Lower leg skin (tissue), 4 donors: ENCODE measurements at regions not wholly inside any gene's neighbourhood (a gene's known extent, or its start where the extent isn't known, plus 50 kb on each side); places are given as distances from the start of the nearest gene placed in this dataset.
A peak's percentile ranks its signal among the peaks of the same experiment; 100 is the strongest.

Experiments used
- DNase-seq, 2 donors: peaks; one replicate each; pipeline ENCODE4 v3.0.0-alpha.2; 2019; ENCODE audit warnings: low spot score in 2 of 2
- H3K4me3 ChIP-seq: fragments of 200-600 bp; sonication (generic); 2 replicates; pipeline ENCODE4 v1.5.1; 2017; ENCODE audit warnings: mild to moderate bottlenecking, low read depth; ENCODE audit not compliant: poor library complexity, severe bottlenecking
- POLR2A ChIP-seq, 2 donors: fragments of 450-650 bp; IDR thresholded peaks; one replicate each; pipeline ENCODE4 v1.6.1; 2016 to 2017; ENCODE audit warnings: antibody characterized with exemption in 2 of 2, mild to moderate bottlenecking in 1 of 2, moderate library complexity in 1 of 2
- WGBS, 2 donors: methylation state at CpG; one replicate each; pipeline ENCODE4 v1.1.5; 2018; 5-methylcytosine and 5-hydroxymethylcytosine counted together
- intact Hi-C: fragments of 100-400 bp; cut with DNase I; formaldehyde crosslinking; loops from one replicate; pipeline ENCODE4 v1.15.0; 2023; ENCODE audit warnings: low total_unique reads
- TF ChIP-seq, protein P1 (sequence below), 3 donors: fragments of 450-650 bp; IDR thresholded peaks; one replicate each; pipeline ENCODE4 v1.5.1; 2016; ENCODE audit warnings: antibody characterized with exemption in 3 of 3, mild to moderate bottlenecking in 3 of 3, moderate library complexity in 2 of 3

DNA sequence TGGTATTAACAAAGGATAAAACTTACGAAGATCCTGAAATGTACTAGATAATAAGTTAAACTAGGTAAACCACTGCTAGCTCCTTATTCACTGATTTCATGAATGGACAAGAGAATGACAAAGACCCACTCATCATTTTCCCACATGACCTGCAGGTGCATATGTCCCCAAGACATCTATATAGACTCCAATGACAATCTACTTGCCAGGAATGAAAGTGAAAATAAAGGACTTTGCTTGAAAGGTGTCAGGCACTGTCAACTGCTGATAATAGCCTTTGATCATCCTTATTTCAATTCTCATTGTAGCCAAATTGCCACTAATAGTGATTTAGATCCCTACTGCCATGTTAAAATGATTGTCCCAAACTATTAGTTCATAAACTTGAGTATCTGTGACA lies 321.8 kb downstream of the HACE1 start:
- WGBS, 2 donors = 91 to 98% methylated on average over 1 of the region's 1 CpG
- no peak for DNase-seq
- no peak for TF ChIP-seq POLR2A (IDR thresholded peaks at IDR 0.05)
- TF ChIP-seq, protein P1, sequence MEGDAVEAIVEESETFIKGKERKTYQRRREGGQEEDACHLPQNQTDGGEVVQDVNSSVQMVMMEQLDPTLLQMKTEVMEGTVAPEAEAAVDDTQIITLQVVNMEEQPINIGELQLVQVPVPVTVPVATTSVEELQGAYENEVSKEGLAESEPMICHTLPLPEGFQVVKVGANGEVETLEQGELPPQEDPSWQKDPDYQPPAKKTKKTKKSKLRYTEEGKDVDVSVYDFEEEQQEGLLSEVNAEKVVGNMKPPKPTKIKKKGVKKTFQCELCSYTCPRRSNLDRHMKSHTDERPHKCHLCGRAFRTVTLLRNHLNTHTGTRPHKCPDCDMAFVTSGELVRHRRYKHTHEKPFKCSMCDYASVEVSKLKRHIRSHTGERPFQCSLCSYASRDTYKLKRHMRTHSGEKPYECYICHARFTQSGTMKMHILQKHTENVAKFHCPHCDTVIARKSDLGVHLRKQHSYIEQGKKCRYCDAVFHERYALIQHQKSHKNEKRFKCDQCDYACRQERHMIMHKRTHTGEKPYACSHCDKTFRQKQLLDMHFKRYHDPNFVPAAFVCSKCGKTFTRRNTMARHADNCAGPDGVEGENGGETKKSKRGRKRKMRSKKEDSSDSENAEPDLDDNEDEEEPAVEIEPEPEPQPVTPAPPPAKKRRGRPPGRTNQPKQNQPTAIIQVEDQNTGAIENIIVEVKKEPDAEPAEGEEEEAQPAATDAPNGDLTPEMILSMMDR (IDR thresholded peaks at IDR 0.05) = no peak
- intact Hi-C loops = no loop called here
- H3K4me3 ChIP-seq = no peak overlapping the region

- TF ChIP-seq POLR2A (IDR thresholded peaks at IDR 0.05) = no peak
- TF ChIP-seq, protein P1 (IDR thresholded peaks at IDR 0.05) = no peak
- intact Hi-C loops = no loop called here
- no peak overlapping the region for H3K4me3 ChIP-seq
- no peak for DNase-seq
- WGBS, 2 donors = 28 to 32% methylated on average over 1 of the region's 1 CpG
These were observed 322.5 kb downstream of the HACE1 start for GRCh38 chr6:104537180-104537579.

DNA sequence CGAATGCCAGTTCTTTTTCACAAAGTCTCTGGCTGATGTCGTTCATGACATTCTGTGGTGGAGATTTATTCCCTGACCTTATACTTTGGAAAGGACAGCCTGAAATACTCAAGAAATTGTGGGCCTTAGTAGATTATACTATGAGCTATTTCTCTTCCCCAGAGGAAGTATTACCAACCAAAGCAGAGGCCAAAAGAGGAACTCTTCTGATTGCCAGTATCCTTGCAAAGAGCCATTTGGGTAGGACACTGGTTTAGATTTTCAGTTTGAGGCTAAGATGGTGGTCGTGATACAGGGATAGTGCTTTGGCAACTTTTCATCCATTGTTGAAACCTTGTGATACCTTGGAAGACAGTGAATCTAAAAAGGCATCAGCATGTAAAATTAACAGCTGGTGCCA lies 327.3 kb downstream of the HACE1 start:
- TF ChIP-seq, protein P1 (IDR thresholded peaks at IDR 0.05) = no peak
- no peak for TF ChIP-seq POLR2A (IDR thresholded peaks at IDR 0.05)
- intact Hi-C loops = no loop called here
- WGBS, 2 donors = 47 to 62% methylated on average over 3 of the region's 3 CpGs

DNA sequence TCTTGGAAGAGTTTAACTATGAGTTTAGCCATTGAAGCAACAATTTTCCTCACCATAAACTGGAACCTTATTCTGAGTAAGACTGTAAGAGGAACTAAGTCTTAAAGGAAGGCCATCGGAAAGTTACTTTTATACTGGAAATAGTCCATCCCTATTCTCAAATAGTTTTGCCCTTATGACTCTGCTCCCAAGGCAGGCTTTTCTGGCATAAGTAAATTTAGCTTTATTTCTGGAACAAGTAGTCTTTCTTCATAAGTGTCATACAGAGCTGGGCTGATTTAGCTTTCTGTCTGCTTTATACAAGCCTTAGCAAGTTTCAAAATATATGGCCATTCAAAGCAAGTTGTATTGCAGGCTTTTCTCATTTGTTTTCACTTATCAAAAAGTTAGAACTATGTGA lies 328.1 kb downstream of the HACE1 start:
- intact Hi-C loops = no loop called here
- TF ChIP-seq, protein P1 (IDR thresholded peaks at IDR 0.05) = no peak
- TF ChIP-seq POLR2A (IDR thresholded peaks at IDR 0.05) = no peak
- WGBS, 2 donors = 29 to 30% methylated on average over 1 of the region's 1 CpG
- H3K4me3 ChIP-seq = no peak overlapping the region
- DNase-seq = no peak

More for the DNA sequence above, 327.3 kb downstream of the HACE1 start:
- no peak overlapping the region for H3K4me3 ChIP-seq
- no peak for DNase-seq

- no peak for TF ChIP-seq POLR2A (IDR thresholded peaks at IDR 0.05)
- TF ChIP-seq, protein P1 (IDR thresholded peaks at IDR 0.05) = no peak
- H3K4me3 ChIP-seq = no peak overlapping the region
- DNase-seq = no peak
- intact Hi-C loops = no loop called here
- WGBS, 2 donors = 75 to 76% methylated on average over 10 of the region's 10 CpGs
These were observed 331.8 kb downstream of the HACE1 start for GRCh38 chr6:104527761-104528415.

DNA sequence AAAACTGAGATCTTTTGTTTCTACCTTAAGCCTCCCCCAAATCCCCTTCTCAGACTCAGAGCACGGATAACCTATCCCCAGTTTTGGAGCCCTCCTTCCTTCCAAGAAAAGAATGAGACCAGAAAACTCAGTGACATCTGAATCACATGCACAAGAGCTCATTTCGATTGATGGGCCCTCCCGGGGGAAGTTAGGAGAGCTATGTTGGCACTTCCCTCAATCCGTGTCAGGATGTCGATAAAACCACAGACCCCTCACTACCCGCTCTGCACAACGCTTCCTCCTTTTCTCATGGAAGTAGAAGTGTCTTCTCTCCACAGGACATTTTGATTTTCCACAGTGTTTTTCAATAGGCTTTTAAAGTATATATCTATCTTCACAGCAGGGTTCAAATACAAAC lies 332.4 kb downstream of the HACE1 start:
- 68 to 77% methylated on average over 7 of the region's 7 CpGs for WGBS, 2 donors
- DNase-seq = peak in 1 of 2 donors; percentile 17
- intact Hi-C loops = no loop called here

More for the DNA sequence above, 332.4 kb downstream of the HACE1 start:
- no peak overlapping the region for H3K4me3 ChIP-seq
- no peak for TF ChIP-seq POLR2A (IDR thresholded peaks at IDR 0.05)
- TF ChIP-seq, protein P1 (IDR thresholded peaks at IDR 0.05) = no peak
